Lung (tissue), 11 donors: ENCODE measurements at regions not wholly inside any gene's neighbourhood (a gene's known extent, or its start where the extent isn't known, plus 50 kb on each side); places are given as distances from the start of the nearest gene placed in this dataset.

Experiments used
- ATAC-seq: fragments of 200-7000 bp; cut with Tn5 transposase; one replicate; pipeline ENCODE4 v1.9.1; 2020; ENCODE audit warnings: moderate number of reproducible peaks; ENCODE audit not compliant: insufficient read depth, low FRiP score
- DNase-seq, 3 donors: peaks; one replicate each; pipeline ENCODE4 v3.0.0-alpha.2; 2013 to 2017
- H3K27ac ChIP-seq, 2 donors: one replicate each; pipeline ENCODE4 v1.5.1; 2013; ENCODE audit warnings: mild to moderate bottlenecking in 2 of 2, moderate library complexity in 2 of 2, control low read depth in 1 of 2, inconsistent platforms in 1 of 2, low read depth in 1 of 2, low read length in 1 of 2
- H3K27me3 ChIP-seq, 3 donors: one replicate each; pipeline ENCODE4 v1.5.1; 2013; ENCODE audit warnings: low read length in 2 of 3; ENCODE audit not compliant: control insufficient read depth in 3 of 3, insufficient read depth in 3 of 3
- H3K36me3 ChIP-seq, 4 donors: one replicate each; pipeline ENCODE4 v1.5.1; 2013; ENCODE audit warnings: low read length in 4 of 4, mild to moderate bottlenecking in 1 of 4, moderate library complexity in 1 of 4; ENCODE audit not compliant: control insufficient read depth in 4 of 4, insufficient read depth in 4 of 4
- H3K4me1 ChIP-seq, 5 donors: one replicate each; pipeline ENCODE4 v1.5.1; 2013; ENCODE audit warnings: low read length in 5 of 5, mild to moderate bottlenecking in 2 of 5, moderate library complexity in 1 of 5; ENCODE audit not compliant: control insufficient read depth in 5 of 5, insufficient read depth in 5 of 5
- H3K4me3 ChIP-seq: one replicate; pipeline ENCODE4 v1.5.1; 2013; ENCODE audit warnings: mild to moderate bottlenecking, control low read depth, moderate library complexity
- H3K9ac ChIP-seq, 2 donors: one replicate each; pipeline ENCODE4 v1.5.1; 2013; ENCODE audit warnings: low read length in 2 of 2, control low read depth in 1 of 2; ENCODE audit not compliant: insufficient read depth in 1 of 2
- H3K9me3 ChIP-seq, 4 donors: one replicate each; pipeline ENCODE4 v1.5.1; 2013; ENCODE audit warnings: low read length in 3 of 4, mild to moderate bottlenecking in 1 of 4, moderate library complexity in 1 of 4; ENCODE audit not compliant: control insufficient read depth in 4 of 4, insufficient read depth in 3 of 4
- CTCF ChIP-seq: IDR thresholded peaks from 2 replicates; pipeline ENCODE4 v1.5.1; 2012; ENCODE audit warnings: mild to moderate bottlenecking; ENCODE audit errors: control extremely low read depth, extremely low read depth
- WGBS, 2 donors: extraction: QIAGEN DNeasy Blood & Tissue Kit; methylation state at CpG; one replicate each; pipeline ENCODE4 v1.1.7; 2013; 5-methylcytosine and 5-hydroxymethylcytosine counted together
- donor health status: control.
- donor health status: control.
- donor health status: Bipolar disorder and iron deficiency.
- donor health status: healthy.
- donor health status: DM: yes; HTN: yes; CAD: no.

GRCh38 chr12:25698772-25699171 is 145.7 kb upstream of the LMNTD1 start:
- Histone ChIP-seq H3K36me3 (no peaks in the 10 kb centered on the region), H3K9ac (no peak overlapping the region), H3K4me1 (peaks cover 0 to 11% (median 0%) of the 10 kb centered on the region in 5 donors), H3K27me3 (no peaks in the 10 kb centered on the region), H3K4me3 (no peak overlapping the region), H3K9me3 (peaks cover 0 to 4% (median 1%) of the 10 kb centered on the region in 4 donors), H3K27ac (no peak overlapping the region)
- no peak for TF ChIP-seq CTCF
- DNase-seq (no peak), ATAC-seq (no peak)
- WGBS, 2 donors, result 33 to 56% methylated on average over 2 of the region's 2 CpGs

GRCh38 chr12:25699454-25699853 is 146.4 kb upstream of the LMNTD1 start:
- Histone ChIP-seq H3K36me3 (no peaks in the 10 kb centered on the region), H3K27ac (no peak overlapping the region), H3K4me3 (no peak overlapping the region), H3K4me1 (peaks cover 0 to 11% (median 0%) of the 10 kb centered on the region in 5 donors), H3K9me3 (peaks cover 0 to 4% (median 1%) of the 10 kb centered on the region in 4 donors), H3K9ac (no peak overlapping the region), H3K27me3 (no peaks in the 10 kb centered on the region)
- no peak for TF ChIP-seq CTCF
- ATAC-seq, result no peak
- 91 to 94% methylated on average over 1 of the region's 1 CpG for WGBS, 2 donors
- DNase-seq, result no peak

- no peak for TF ChIP-seq CTCF
- H3K4me3 ChIP-seq, result no peak overlapping the region
- no peaks in the 10 kb centered on the region for H3K27me3 ChIP-seq
- no peaks in the 10 kb centered on the region for H3K4me1 ChIP-seq
- no peak for ATAC-seq
- no peak overlapping the region for H3K27ac ChIP-seq
- no peaks in the 10 kb centered on the region for H3K36me3 ChIP-seq
- 88 to 89% methylated on average over 4 of the region's 4 CpGs for WGBS, 2 donors
- H3K9ac ChIP-seq, result no peak overlapping the region
- DNase-seq, result no peak
- H3K9me3 ChIP-seq, result peaks cover 0 to 3% (median 1%) of the 10 kb centered on the region in 4 donors
These were observed 148.2 kb upstream of the LMNTD1 start for GRCh38 chr12:25701290-25701689.

GRCh38 chr12:25702553-25702952 is 149.5 kb upstream of the LMNTD1 start:
- ATAC-seq (no peak), DNase-seq (no peak)
- no peak overlapping the region for H3K27ac ChIP-seq
- TF ChIP-seq CTCF, result no peak
- no peak overlapping the region for H3K4me3 ChIP-seq
- H3K27me3 ChIP-seq, result no peaks in the 10 kb centered on the region
- H3K9me3 ChIP-seq, result peaks cover 0 to 6% (median 3%) of the 10 kb centered on the region in 4 donors
- no peaks in the 10 kb centered on the region for H3K36me3 ChIP-seq
- H3K9ac ChIP-seq, result no peak overlapping the region
- H3K4me1 ChIP-seq, result no peaks in the 10 kb centered on the region
- 74 to 95% methylated on average over 3 of the region's 3 CpGs for WGBS, 2 donors
